A673 (cell line): ENCODE measurements at regions not wholly inside any gene's neighbourhood (a gene's known extent, or its start where the extent isn't known, plus 50 kb on each side); places are given as distances from the start of the nearest gene placed in this dataset.

Experiments used
- BruUV-seq: library from RNA; stranded (reverse); fragments of 400-500 nt; replicated peaks from 2 replicates; lab custom pipeline; 2021; lab: Mats Ljungman, UMichigan
- CTCF ChIA-PET: fragments of 300-600 bp; sonication (Branson Sonifier 250); formaldehyde crosslinking; loops from one replicate; lab custom pipeline; 2022; ENCODE audit warnings: antibody characterized with exemption; lab: Charles Lee
- POLR2A ChIA-PET: fragments of 300-600 bp; sonication (Branson Sonifier 250); formaldehyde crosslinking; loops from one replicate; lab custom pipeline; 2022; ENCODE audit warnings: antibody characterized with exemption; ENCODE audit not compliant: low non-redundant PET; lab: Charles Lee
- DNase-seq: peaks from one replicate; pipeline ENCODE4 v3.0.0-alpha.2; 2015; ENCODE audit warnings: low spot score
- H3K27ac ChIP-seq: fragments of 200-600 bp; sonication (generic); 2 replicates; pipeline ENCODE4 v1.5.1; 2016; ENCODE audit warnings: mixed run types, low read depth, mild to moderate bottlenecking, mixed read lengths, antibody characterized with exemption, low read length; ENCODE audit not compliant: poor library complexity, severe bottlenecking
- H3K27me3 ChIP-seq: fragments of 200-600 bp; sonication (generic); replicated peaks from 2 replicates; pipeline ENCODE4 v1.6.1; 2017; ENCODE audit warnings: mixed run types, low read depth, mild to moderate bottlenecking, mixed read lengths, antibody characterized with exemption, low read length; ENCODE audit not compliant: insufficient read depth, poor library complexity
- H3K36me3 ChIP-seq: fragments of 200-600 bp; sonication (generic); 2 replicates; pipeline ENCODE4 v1.6.1; 2016; ENCODE audit warnings: mixed run types, mild to moderate bottlenecking, mixed read lengths, antibody characterized with exemption, low read length; ENCODE audit not compliant: insufficient read depth, poor library complexity, severe bottlenecking
- H3K4me1 ChIP-seq: fragments of 200-600 bp; sonication (generic); 2 replicates; pipeline ENCODE4 v1.6.1; 2017; ENCODE audit warnings: mixed run types, mild to moderate bottlenecking, mixed read lengths, antibody characterized with exemption, low read length; ENCODE audit not compliant: insufficient read depth, poor library complexity, severe bottlenecking
- H3K4me3 ChIP-seq: fragments of 200-600 bp; sonication (generic); 2 replicates; pipeline ENCODE4 v1.5.1; 2016; ENCODE audit warnings: low read depth, mixed run types, mild to moderate bottlenecking, mixed read lengths, low read length; ENCODE audit not compliant: poor library complexity, severe bottlenecking
- H3K9me3 ChIP-seq: fragments of 200-600 bp; sonication (generic); 2 replicates; pipeline ENCODE4 v1.6.1; 2016; ENCODE audit warnings: mixed run types, low read depth, mild to moderate bottlenecking, mixed read lengths, antibody characterized with exemption, low read length; ENCODE audit not compliant: poor library complexity, severe bottlenecking
- CTCF ChIP-seq: fragments of 300-800, 200-600 bp; sonication (generic); conservative IDR thresholded peaks from 2 replicates; pipeline ENCODE4 v1.5.1; 2017; ENCODE audit warnings: low read depth, mild to moderate bottlenecking, antibody characterized with exemption, low read length, moderate library complexity, mixed read lengths
- EZH2 ChIP-seq: fragments of 200-600 bp; sonication (generic); IDR thresholded peaks from 2 replicates; pipeline ENCODE4 v1.6.1; 2017; ENCODE audit warnings: borderline replicate concordance, low read depth, mild to moderate bottlenecking, mixed read lengths, antibody characterized with exemption, low read length; ENCODE audit not compliant: poor library complexity, severe bottlenecking
- intact Hi-C: fragments of 100-400 bp; cut with micrococcal nuclease; formaldehyde crosslinking; loops from one replicate; pipeline ENCODE4 v1.10.0; 2022; ENCODE audit not compliant: unreplicated experiment

GRCh38 chr7:92976931-92977330 is 140.6 kb upstream of the CDK6 start:
- Histone ChIP-seq H3K36me3 (no peaks in the 10 kb centered on the region), H3K9me3 (peaks cover 5% of the 10 kb centered on the region), H3K4me3 (no peak overlapping the region), H3K27me3 (peaks cover 8% of the 10 kb centered on the region), H3K27ac (no peak overlapping the region), H3K4me1 (no peaks in the 10 kb centered on the region)
- intact Hi-C loops: no loop called here
- CTCF ChIA-PET: no interaction called here
- no TSS peak for BruUV-seq
- no peak for TF ChIP-seq CTCF
- POLR2A ChIA-PET: no interaction called here
- DNase-seq: no peak

DNA sequence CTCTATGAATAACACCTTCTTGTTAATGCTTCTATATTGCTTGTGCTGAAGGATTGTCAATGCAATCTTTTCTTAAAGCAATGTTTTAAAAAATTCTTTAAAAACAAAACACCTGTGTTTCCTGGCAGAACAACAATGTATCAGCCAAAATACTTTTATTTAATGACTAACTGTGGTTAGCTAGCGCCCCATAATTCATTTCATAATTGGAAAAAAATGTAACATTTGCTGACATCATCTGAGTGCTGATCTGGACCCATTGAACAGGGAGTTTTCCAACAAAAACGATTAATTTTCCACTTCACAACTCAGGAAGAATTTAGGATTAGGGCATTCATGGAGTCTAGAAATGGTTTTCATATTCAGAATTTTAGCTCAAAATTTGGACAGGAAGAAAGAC is 137.6 kb upstream of the CDK6 start:
- CTCF ChIA-PET: no interaction called here
- H3K4me3 ChIP-seq: no peak overlapping the region
- no peaks in the 10 kb centered on the region for H3K36me3 ChIP-seq
- H3K27me3 ChIP-seq: peaks cover 8% of the 10 kb centered on the region
- TF ChIP-seq CTCF: no peak
- TF ChIP-seq EZH2: no peak
- no TSS peak for BruUV-seq
- intact Hi-C loops: no loop called here
- H3K27ac ChIP-seq: no peak overlapping the region
- POLR2A ChIA-PET: no interaction called here
- DNase-seq: no peak
- H3K9me3 ChIP-seq: peaks cover 5% of the 10 kb centered on the region
- H3K4me1 ChIP-seq: no peaks in the 10 kb centered on the region

- ChIA-PET CTCF (no interaction called here), POLR2A (no interaction called here)
- peaks cover 8% of the 10 kb centered on the region for H3K27me3 ChIP-seq
- TF ChIP-seq CTCF (no peak), EZH2 (no peak)
- H3K4me1 ChIP-seq: no peaks in the 10 kb centered on the region
- no peaks in the 10 kb centered on the region for H3K36me3 ChIP-seq
- intact Hi-C loops: no loop called here
- no peak overlapping the region for H3K27ac ChIP-seq
- no peak overlapping the region for H3K4me3 ChIP-seq
- no TSS peak for BruUV-seq
- peaks cover 5% of the 10 kb centered on the region for H3K9me3 ChIP-seq
- no peak for DNase-seq
These were observed 136.9 kb upstream of the CDK6 start for GRCh38 chr7:92973293-92973731.
